ENCODE measurements at regions not wholly inside any gene's neighbourhood (a gene's known extent, or its start where the extent isn't known, plus 50 kb on each side); places are given as distances from the start of the nearest gene placed in this dataset.

- Histone ChIP-seq H4K12ac (ENCODE audit: low read depth, low read length) (peak overlapping the region; percentile 49), H3K27ac (ENCODE audit: low read depth, low read length) (peak overlapping the region; percentile 89), H3K27me3 (ENCODE audit: insufficient read depth, low read length) (no peaks in the 10 kb centered on the region), H3K79me2 (ENCODE audit: control insufficient read depth, insufficient read depth, low read length, poor library complexity) (peaks cover 9% of the 10 kb centered on the region), H4K91ac (ENCODE audit: low read depth, low read length) (peak overlapping the region; percentile 98), H3K23ac (ENCODE audit: low read length) (no peak overlapping the region), H2BK12ac (ENCODE audit: low read length) (peak overlapping the region; percentile 97), H2AK5ac (ENCODE audit: low read length) (peak overlapping the region; percentile 96), H3K4me2 (ENCODE audit: low read length) (peak overlapping the region; percentile 59), H3K79me1 (ENCODE audit: low read length) (peaks cover 42% of the 10 kb centered on the region), H3K4me1 (ENCODE audit: control insufficient read depth in 1 of 2, insufficient read depth in 2 of 2, low read length in 2 of 2) (peaks cover 47 to 48% of the 10 kb centered on the region in 2 experiments), H3K36me3 (ENCODE audit: control insufficient read depth in 1 of 2, insufficient read depth in 2 of 2, low read length in 2 of 2) (no peaks in the 10 kb centered on the region), H4K8ac (ENCODE audit: low read depth, low read length) (peak overlapping the region; percentile 90), H3K4me3 (ENCODE audit: low read depth, low read length) (no peak overlapping the region), H3K4ac (ENCODE audit: low read depth, low read length) (peak overlapping the region; percentile 82), H2BK5ac (ENCODE audit: low read depth, low read length, poor library complexity) (peak overlapping the region; percentile 89), H3K9ac (ENCODE audit: low read length) (no peak overlapping the region), H3K14ac (ENCODE audit: low read length) (peak overlapping the region; percentile 90), H2BK120ac (ENCODE audit: insufficient read depth, low read length, poor library complexity) (peak overlapping the region; percentile 98), H3K9me3 (ENCODE audit: insufficient read depth, low read depth, low read length) (no peaks in the 10 kb centered on the region), H2AFZ (ENCODE audit: insufficient read depth, low read length, poor library complexity) (peak overlapping the region; percentile 67), H3K18ac (ENCODE audit: low read length) (peak overlapping the region; percentile 95)
- no CpG with 5 or more reads among the region's 14 CpGs for WGBS (ENCODE audit: extremely low coverage, insufficient coverage, insufficient read length)
- DNase-seq: no peak
Observed at GRCh38 chr9:129319938-129320481, 141.9 kb upstream of the IER5L start.

- no peaks in the 10 kb centered on the region for H3K9me3 ChIP-seq (ENCODE audit: insufficient read depth, low read depth, low read length)
- H4K8ac ChIP-seq (ENCODE audit: low read depth, low read length): peak overlapping the region; percentile 23
- peaks cover 7% of the 10 kb centered on the region for H3K79me2 ChIP-seq (ENCODE audit: control insufficient read depth, insufficient read depth, low read length, poor library complexity)
- H4K12ac ChIP-seq (ENCODE audit: low read depth, low read length): no peak overlapping the region
- peaks cover 45 to 46% of the 10 kb centered on the region in 2 experiments for H3K4me1 ChIP-seq (ENCODE audit: control insufficient read depth in 1 of 2, insufficient read depth in 2 of 2, low read length in 2 of 2)
- H3K4me2 ChIP-seq (ENCODE audit: low read length): no peak overlapping the region
- peak overlapping the region; percentile 64 for H2BK5ac ChIP-seq (ENCODE audit: low read depth, low read length, poor library complexity)
- H3K4me3 ChIP-seq (ENCODE audit: low read depth, low read length): no peak overlapping the region
- H3K14ac ChIP-seq (ENCODE audit: low read length): peak overlapping the region; percentile 76
- no CpG with 5 or more reads among the region's 30 CpGs for WGBS (ENCODE audit: extremely low coverage, insufficient coverage, insufficient read length)
- peak overlapping the region; percentile 76 for H2AK5ac ChIP-seq (ENCODE audit: low read length)
- H3K4ac ChIP-seq (ENCODE audit: low read depth, low read length): peak overlapping the region; percentile 57
- peak overlapping the region; percentile 98 for H4K91ac ChIP-seq (ENCODE audit: low read depth, low read length)
- DNase-seq: no peak
- peak overlapping the region; percentile 48 for H3K18ac ChIP-seq (ENCODE audit: low read length)
- H3K36me3 ChIP-seq (ENCODE audit: control insufficient read depth in 1 of 2, insufficient read depth in 2 of 2, low read length in 2 of 2): no peaks in the 10 kb centered on the region
- H3K79me1 ChIP-seq (ENCODE audit: low read length): peaks cover 42% of the 10 kb centered on the region
- H3K23ac ChIP-seq (ENCODE audit: low read length): no peak overlapping the region
- H2BK12ac ChIP-seq (ENCODE audit: low read length): peak overlapping the region; percentile 97
- no peaks in the 10 kb centered on the region for H3K27me3 ChIP-seq (ENCODE audit: insufficient read depth, low read length)
- H2BK120ac ChIP-seq (ENCODE audit: insufficient read depth, low read length, poor library complexity): peak overlapping the region; percentile 59
- H3K27ac ChIP-seq (ENCODE audit: low read depth, low read length): peak overlapping the region; percentile 64
- H2AFZ ChIP-seq (ENCODE audit: insufficient read depth, low read length, poor library complexity): peak overlapping the region; percentile 17
- H3K9ac ChIP-seq (ENCODE audit: low read length): no peak overlapping the region
Observed at GRCh38 chr9:129319076-129319937, 141.2 kb upstream of the IER5L start.

- H2BK5ac ChIP-seq (ENCODE audit: low read depth, low read length, poor library complexity): peak overlapping the region; percentile 64
- H3K36me3 ChIP-seq (ENCODE audit: control insufficient read depth in 1 of 2, insufficient read depth in 2 of 2, low read length in 2 of 2): no peaks in the 10 kb centered on the region
- H3K4me2 ChIP-seq (ENCODE audit: low read length): no peak overlapping the region
- DNase-seq: peak; percentile 93 to 98
- H2BK120ac ChIP-seq (ENCODE audit: insufficient read depth, low read length, poor library complexity): peak overlapping the region; percentile 59
- H3K9ac ChIP-seq (ENCODE audit: low read length): no peak overlapping the region
- peaks cover 37% of the 10 kb centered on the region for H3K79me1 ChIP-seq (ENCODE audit: low read length)
- WGBS (ENCODE audit: extremely low coverage, insufficient coverage, insufficient read length): no CpG with 5 or more reads among the region's 16 CpGs
- no peak overlapping the region for H3K23ac ChIP-seq (ENCODE audit: low read length)
- H3K14ac ChIP-seq (ENCODE audit: low read length): peak overlapping the region; percentile 76
- H2BK12ac ChIP-seq (ENCODE audit: low read length): peak overlapping the region; percentile 86
- H3K4ac ChIP-seq (ENCODE audit: low read depth, low read length): peak overlapping the region; percentile 57
- peak overlapping the region; percentile 48 for H3K18ac ChIP-seq (ENCODE audit: low read length)
- H4K12ac ChIP-seq (ENCODE audit: low read depth, low read length): no peak overlapping the region
- no peaks in the 10 kb centered on the region for H3K9me3 ChIP-seq (ENCODE audit: insufficient read depth, low read depth, low read length)
- peak overlapping the region; percentile 76 for H2AK5ac ChIP-seq (ENCODE audit: low read length)
- H3K79me2 ChIP-seq (ENCODE audit: control insufficient read depth, insufficient read depth, low read length, poor library complexity): peaks cover 7% of the 10 kb centered on the region
- H4K91ac ChIP-seq (ENCODE audit: low read depth, low read length): peak overlapping the region; percentile 64
- peak overlapping the region; percentile 23 for H4K8ac ChIP-seq (ENCODE audit: low read depth, low read length)
- H3K27me3 ChIP-seq (ENCODE audit: insufficient read depth, low read length): no peaks in the 10 kb centered on the region
- peaks cover 38 to 39% of the 10 kb centered on the region in 2 experiments for H3K4me1 ChIP-seq (ENCODE audit: control insufficient read depth in 1 of 2, insufficient read depth in 2 of 2, low read length in 2 of 2)
- H2AFZ ChIP-seq (ENCODE audit: insufficient read depth, low read length, poor library complexity): peak overlapping the region; percentile 17
- H3K27ac ChIP-seq (ENCODE audit: low read depth, low read length): peak overlapping the region; percentile 64
- no peak overlapping the region for H3K4me3 ChIP-seq (ENCODE audit: low read depth, low read length)
Observed at GRCh38 chr9:129318121-129319075, 140.3 kb upstream of the IER5L start.
